ENCODE measurements at regions not wholly inside any gene's neighbourhood (a gene's known extent, or its start where the extent isn't known, plus 50 kb on each side); places are given as distances from the start of the nearest gene placed in this dataset.

- DNase-seq = no peak
- no peaks in the 10 kb centered on the region for H3K36me3 ChIP-seq (ENCODE audit: control insufficient read depth in 2 of 3, insufficient read depth in 3 of 3, low read length in 3 of 3)
Observed at GRCh38 chr11:93075782-93076181, 106.3 kb downstream of the MTNR1B start.

DNA sequence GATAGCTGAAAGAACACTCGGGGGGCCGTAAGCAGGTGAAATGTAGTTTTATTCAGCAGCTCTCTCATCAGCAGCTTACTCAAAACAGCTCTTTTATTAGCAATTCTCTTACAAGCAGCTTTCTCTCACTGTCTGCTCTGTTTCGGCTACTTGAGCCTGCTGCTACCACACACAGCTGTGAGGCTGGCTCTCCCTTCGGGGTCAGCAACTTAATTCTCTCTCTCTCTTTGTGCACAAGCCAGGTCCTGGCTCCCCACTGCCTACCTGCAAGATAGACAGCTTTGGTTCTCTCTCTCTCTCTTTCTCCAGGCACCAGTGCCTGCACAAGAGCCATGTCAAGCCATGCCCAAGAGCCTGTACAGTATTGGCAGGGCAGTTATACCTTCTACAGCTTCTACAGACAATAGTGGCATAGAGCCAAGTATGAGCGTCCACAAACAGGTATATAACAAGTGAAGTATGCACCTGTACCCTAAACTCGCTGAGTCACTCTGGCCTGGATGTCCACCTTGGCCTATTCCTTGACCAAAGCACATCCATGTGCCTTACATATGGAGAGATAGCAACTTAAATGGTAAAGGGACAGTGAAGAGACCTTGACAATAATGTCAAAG, 110.8 kb downstream of the MTNR1B start:
- H3K27me3 ChIP-seq (ENCODE audit: control insufficient read depth, insufficient read depth, low read length) = no peaks in the 10 kb centered on the region
- no peak overlapping the region for H3K4me3 ChIP-seq (ENCODE audit: low read length in 3 of 3)
- no peaks in the 10 kb centered on the region for H3K9me3 ChIP-seq (ENCODE audit: control insufficient read depth in 2 of 3, insufficient read depth in 1 of 3, low read length in 3 of 3)
- no peak for TF ChIP-seq CTCF (IDR thresholded peaks at IDR 0.05; ENCODE audit: borderline replicate concordance, extremely low read depth, insufficient read depth)
- no peak for FAIRE-seq
- intact Hi-C loops (cut with DNase I) = no loop called here
- no peak for DNase-seq
- H3K9ac ChIP-seq (ENCODE audit: low read length in 3 of 3) = no peak overlapping the region
- no peak overlapping the region for H3K27ac ChIP-seq (ENCODE audit: low read depth in 2 of 2, low read length in 2 of 2)
- H3K36me3 ChIP-seq (ENCODE audit: control insufficient read depth in 2 of 3, insufficient read depth in 3 of 3, low read length in 3 of 3) = no peaks in the 10 kb centered on the region
- no peaks in the 10 kb centered on the region for H3K4me1 ChIP-seq (ENCODE audit: control insufficient read depth in 2 of 3, insufficient read depth in 2 of 3, low read depth in 1 of 3, low read length in 3 of 3)

More at GRCh38 chr11:93075782-93076181, 106.3 kb downstream of the MTNR1B start:
- Histone ChIP-seq H3K27me3 (ENCODE audit: control insufficient read depth, insufficient read depth, low read length) (no peaks in the 10 kb centered on the region), H3K27ac (ENCODE audit: low read depth in 2 of 2, low read length in 2 of 2) (no peak overlapping the region), H3K4me1 (ENCODE audit: control insufficient read depth in 2 of 3, insufficient read depth in 2 of 3, low read depth in 1 of 3, low read length in 3 of 3) (no peaks in the 10 kb centered on the region), H3K9me3 (ENCODE audit: control insufficient read depth in 2 of 3, insufficient read depth in 1 of 3, low read length in 3 of 3) (no peaks in the 10 kb centered on the region), H3K4me3 (ENCODE audit: low read length in 3 of 3) (no peak overlapping the region), H3K9ac (ENCODE audit: low read length in 3 of 3) (no peak overlapping the region)
- TF ChIP-seq CTCF (IDR thresholded peaks at IDR 0.05; ENCODE audit: borderline replicate concordance, extremely low read depth, insufficient read depth) = no peak
- FAIRE-seq = no peak
- intact Hi-C loops (cut with DNase I) = no loop called here

GRCh38 chr11:93081694-93082093, 112.2 kb downstream of the MTNR1B start:
- Histone ChIP-seq H3K9ac (ENCODE audit: low read length in 3 of 3) (no peak overlapping the region), H3K27ac (ENCODE audit: low read depth in 2 of 2, low read length in 2 of 2) (no peak overlapping the region), H3K4me3 (ENCODE audit: low read length in 3 of 3) (no peak overlapping the region), H3K27me3 (ENCODE audit: control insufficient read depth, insufficient read depth, low read length) (no peaks in the 10 kb centered on the region), H3K4me1 (ENCODE audit: control insufficient read depth in 2 of 3, insufficient read depth in 2 of 3, low read depth in 1 of 3, low read length in 3 of 3) (no peaks in the 10 kb centered on the region), H3K36me3 (ENCODE audit: control insufficient read depth in 2 of 3, insufficient read depth in 3 of 3, low read length in 3 of 3) (no peaks in the 10 kb centered on the region), H3K9me3 (ENCODE audit: control insufficient read depth in 2 of 3, insufficient read depth in 1 of 3, low read length in 3 of 3) (no peaks in the 10 kb centered on the region)
- no peak for TF ChIP-seq CTCF (IDR thresholded peaks at IDR 0.05; ENCODE audit: borderline replicate concordance, extremely low read depth, insufficient read depth)
- FAIRE-seq (no peak), DNase-seq (no peak)
- intact Hi-C loops (cut with DNase I) = no loop called here

DNA sequence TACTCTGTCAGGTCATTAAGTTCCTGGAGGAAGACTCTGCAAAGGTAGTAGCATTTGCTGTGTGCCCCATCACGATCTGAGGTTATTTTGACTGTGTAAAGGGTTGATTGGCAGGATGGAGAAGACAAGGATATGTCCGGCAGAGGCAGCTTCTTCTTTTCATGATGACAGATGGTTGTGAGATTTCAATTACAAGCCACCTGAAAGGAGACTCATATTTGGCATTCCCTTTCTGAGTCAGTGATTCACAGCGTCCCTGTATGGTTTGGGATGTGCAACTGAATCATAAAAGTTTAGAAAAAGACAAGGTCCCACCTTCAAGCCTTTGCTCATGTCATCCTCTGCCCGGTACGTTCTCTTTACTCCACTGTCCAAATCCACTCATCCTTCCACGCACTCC, 113.4 kb downstream of the MTNR1B start:
- H3K27me3 ChIP-seq (ENCODE audit: control insufficient read depth, insufficient read depth, low read length) = no peaks in the 10 kb centered on the region
- TF ChIP-seq CTCF (IDR thresholded peaks at IDR 0.05; ENCODE audit: borderline replicate concordance, extremely low read depth, insufficient read depth) = no peak
- no peak overlapping the region for H3K9ac ChIP-seq (ENCODE audit: low read length in 3 of 3)
- H3K27ac ChIP-seq (ENCODE audit: low read depth in 2 of 2, low read length in 2 of 2) = no peak overlapping the region
- H3K4me3 ChIP-seq (ENCODE audit: low read length in 3 of 3) = no peak overlapping the region
- no peaks in the 10 kb centered on the region for H3K36me3 ChIP-seq (ENCODE audit: control insufficient read depth in 2 of 3, insufficient read depth in 3 of 3, low read length in 3 of 3)
- H3K4me1 ChIP-seq (ENCODE audit: control insufficient read depth in 2 of 3, insufficient read depth in 2 of 3, low read depth in 1 of 3, low read length in 3 of 3) = no peaks in the 10 kb centered on the region
- FAIRE-seq = no peak
- no peaks in the 10 kb centered on the region for H3K9me3 ChIP-seq (ENCODE audit: control insufficient read depth in 2 of 3, insufficient read depth in 1 of 3, low read length in 3 of 3)
- intact Hi-C loops (cut with DNase I) = no loop called here
- no peak for DNase-seq
